GM12874 (cell line): ENCODE measurements at regions not wholly inside any gene's neighbourhood (a gene's known extent, or its start where the extent isn't known, plus 50 kb on each side); places are given as distances from the start of the nearest gene placed in this dataset.

ENCODE experiments used
- TF ChIP-seq, protein P1 (sequence below): IDR thresholded peaks from 2 replicates; pipeline ENCODE4 v1.5.1; 2011; ENCODE audit warnings: low read depth, mild to moderate bottlenecking, control low read depth, low read length, moderate library complexity; ENCODE audit not compliant: insufficient read depth

DNA sequence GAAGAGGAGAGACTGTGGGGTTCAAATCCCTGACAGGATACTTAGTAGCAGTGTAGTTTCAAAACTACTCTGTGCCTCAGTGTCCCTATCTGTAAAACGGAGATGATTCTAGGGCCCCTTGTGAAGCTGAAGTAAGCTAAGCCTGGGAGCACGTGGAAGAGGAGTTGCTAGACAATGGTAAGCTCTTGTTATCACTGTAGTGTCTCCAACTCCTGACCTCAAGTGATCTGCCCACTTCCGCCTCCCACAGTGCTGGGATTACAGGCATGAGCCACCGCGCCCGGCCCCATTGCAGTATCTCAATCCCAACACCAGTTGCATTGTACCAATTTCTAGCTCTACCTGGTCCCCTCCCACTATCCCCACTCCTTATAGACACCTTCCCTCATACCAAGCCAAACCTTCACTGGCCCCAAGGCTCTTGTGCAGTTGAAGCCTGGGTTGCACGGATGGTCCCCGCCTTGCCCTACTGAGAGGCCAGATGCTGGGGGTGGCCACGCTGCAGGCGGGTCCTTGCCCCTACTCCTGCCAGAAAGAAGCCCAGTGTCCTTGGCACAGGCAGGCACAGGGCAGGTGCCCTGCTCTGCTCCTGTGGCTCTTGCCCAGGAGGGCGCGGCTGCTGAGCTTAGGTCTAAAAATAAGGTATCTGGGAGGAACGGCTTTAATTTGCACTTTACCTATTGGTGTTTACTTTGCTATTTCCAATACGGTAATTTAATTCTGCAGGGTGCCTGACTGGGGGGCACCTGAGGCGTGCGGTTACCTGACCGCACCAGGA is 118.1 kb downstream of the VEGFA start:
- TF ChIP-seq, protein P1, sequence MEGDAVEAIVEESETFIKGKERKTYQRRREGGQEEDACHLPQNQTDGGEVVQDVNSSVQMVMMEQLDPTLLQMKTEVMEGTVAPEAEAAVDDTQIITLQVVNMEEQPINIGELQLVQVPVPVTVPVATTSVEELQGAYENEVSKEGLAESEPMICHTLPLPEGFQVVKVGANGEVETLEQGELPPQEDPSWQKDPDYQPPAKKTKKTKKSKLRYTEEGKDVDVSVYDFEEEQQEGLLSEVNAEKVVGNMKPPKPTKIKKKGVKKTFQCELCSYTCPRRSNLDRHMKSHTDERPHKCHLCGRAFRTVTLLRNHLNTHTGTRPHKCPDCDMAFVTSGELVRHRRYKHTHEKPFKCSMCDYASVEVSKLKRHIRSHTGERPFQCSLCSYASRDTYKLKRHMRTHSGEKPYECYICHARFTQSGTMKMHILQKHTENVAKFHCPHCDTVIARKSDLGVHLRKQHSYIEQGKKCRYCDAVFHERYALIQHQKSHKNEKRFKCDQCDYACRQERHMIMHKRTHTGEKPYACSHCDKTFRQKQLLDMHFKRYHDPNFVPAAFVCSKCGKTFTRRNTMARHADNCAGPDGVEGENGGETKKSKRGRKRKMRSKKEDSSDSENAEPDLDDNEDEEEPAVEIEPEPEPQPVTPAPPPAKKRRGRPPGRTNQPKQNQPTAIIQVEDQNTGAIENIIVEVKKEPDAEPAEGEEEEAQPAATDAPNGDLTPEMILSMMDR = no peak

DNA sequence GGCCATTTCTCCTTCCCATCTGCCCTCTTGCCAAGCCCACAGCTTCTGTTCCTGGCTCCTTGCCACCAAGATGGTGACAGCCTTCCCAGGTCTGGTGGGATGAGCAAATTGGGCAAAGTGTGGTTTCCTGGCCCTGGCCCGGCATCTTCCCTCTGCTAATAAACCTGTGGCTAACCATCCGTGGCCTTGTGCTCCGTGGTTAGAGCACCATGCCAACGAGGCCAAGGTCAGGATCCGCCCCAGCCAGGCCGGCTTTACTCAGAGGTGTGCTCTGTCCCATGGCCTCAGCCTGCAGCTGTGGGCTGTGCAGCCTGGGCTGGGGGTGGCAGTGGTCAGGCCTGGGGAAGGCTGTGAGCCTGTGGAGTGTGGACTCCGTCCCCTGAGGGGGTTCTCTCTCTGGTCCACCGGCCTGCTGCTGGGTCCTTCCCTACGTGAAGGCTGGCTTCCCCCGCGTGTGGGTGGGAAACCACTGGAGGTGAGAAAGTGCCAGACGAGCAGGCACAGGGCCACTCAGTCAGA is 117.4 kb downstream of the VEGFA start:
- TF ChIP-seq, protein P1 = no peak

DNA sequence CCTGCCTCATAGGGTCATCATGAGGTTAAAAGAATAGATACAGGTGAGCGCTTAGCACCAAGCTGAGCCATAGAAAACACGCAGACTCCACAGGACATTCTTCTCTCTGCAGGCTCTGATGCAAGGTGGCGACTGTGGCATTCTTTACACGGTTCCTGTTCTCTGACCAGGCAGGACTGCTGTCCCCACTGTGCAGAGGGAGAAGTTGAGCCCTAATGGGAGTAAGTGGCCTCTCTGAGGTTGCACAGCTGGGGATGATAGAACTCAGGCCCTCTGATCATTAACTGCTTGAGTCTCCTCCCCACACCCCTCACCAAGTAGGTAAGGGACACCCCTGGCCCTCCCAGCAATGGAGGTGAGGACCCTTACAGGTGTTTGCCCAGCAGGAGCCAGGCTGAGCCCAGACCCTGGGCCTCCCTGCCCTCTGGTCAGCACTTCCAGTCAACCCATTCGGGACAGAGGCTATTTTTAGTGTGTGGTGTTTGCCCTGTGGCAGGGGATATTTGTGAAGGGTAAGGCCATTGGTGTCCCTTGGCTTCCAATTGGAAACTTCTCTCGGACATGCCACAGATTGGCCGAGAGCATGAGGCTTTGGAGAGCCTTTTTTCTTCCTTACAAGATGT is 116.8 kb downstream of the VEGFA start:
- TF ChIP-seq, protein P1 = no peak

DNA sequence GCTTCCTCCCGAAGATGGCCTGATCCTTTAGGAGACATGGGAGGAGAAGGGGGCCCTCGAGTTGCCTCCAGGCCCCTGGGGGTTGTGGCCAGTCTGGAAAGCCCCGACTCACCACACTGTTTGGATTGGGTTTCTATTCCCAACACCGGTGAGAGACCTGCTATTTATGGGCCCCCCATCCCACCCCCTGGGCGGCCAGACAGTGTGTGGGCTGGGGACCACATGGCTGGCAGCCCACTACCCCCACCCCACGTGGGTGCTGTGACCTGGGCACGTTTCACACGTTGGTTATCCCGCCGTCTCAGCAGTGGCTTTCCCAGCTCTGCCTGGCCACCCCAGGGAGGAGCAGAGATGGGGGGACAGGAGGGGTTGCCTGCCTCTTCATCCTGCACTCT is 116.1 kb downstream of the VEGFA start:
- TF ChIP-seq, protein P1 = no peak

DNA sequence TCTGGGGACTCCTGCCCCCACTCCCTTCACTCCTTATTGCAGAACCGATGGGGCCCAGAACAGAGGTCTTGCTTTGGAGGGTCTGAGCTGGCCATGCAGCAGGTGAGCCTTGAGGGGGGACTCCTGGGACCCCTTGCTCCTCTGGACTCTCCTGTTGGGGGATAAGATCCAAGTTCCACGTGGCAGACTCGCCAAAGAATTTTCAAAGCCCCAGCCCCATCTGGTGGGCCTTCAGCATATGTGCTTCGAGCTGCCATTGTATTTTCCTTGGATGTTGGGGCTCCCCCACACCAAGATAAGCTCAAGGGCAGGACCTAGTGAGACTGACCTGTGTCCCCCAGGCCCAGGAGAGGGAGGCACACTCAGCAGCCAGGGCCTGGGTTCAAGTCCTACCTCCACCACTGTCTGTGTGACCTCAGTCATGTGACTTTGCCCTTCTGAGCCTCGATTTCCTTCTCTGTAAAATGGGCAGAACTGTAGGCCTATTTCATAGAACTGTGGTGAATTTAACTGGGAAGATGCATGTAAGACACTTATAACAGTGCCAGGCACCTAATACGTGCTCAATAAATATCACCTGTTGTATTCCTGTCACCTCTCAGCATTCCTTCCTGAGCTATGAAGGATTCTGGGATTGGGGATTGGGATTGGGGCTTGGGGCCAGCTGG is 115.5 kb downstream of the VEGFA start:
- TF ChIP-seq, protein P1 = no peak

DNA sequence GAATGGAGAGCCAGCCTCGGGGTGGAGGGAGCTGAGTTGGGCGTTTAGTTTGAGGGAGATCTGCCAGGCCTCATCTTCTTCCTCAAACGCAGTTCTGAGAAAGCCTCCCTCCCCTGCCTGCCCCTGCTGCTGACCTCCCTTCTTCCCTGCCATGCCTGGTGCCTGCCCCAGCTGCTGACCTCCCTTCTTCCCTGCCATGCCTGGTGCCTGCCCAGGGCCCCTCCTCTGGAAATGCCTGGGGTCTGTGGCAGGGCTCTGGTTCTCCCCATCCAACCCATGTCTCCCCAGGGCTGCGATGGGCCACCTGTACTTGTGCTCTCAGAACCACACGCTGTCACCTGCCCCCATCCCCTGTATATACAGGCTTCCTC is 114.6 kb downstream of the VEGFA start:
- TF ChIP-seq, protein P1 = no peak
